ENCODE measurements at regions not wholly inside any gene's neighbourhood (a gene's known extent, or its start where the extent isn't known, plus 50 kb on each side); places are given as distances from the start of the nearest gene placed in this dataset.

- no peak overlapping the region for H3K27ac Mint-ChIP-seq
- Histone ChIP-seq H3K4me1 (ENCODE audit: insufficient read depth, low read length) (no peaks in the 10 kb centered on the region), H3K36me3 (ENCODE audit: insufficient read depth, low read length) (no peaks in the 10 kb centered on the region), H3K27me3 (ENCODE audit: control insufficient read depth in 1 of 2, insufficient read depth in 2 of 2, low read length in 2 of 2) (no peaks in the 10 kb centered on the region), H3K9me3 (ENCODE audit: control insufficient read depth in 1 of 2, insufficient read depth in 1 of 2, low read length in 2 of 2) (no peaks in the 10 kb centered on the region), H3K27ac (ENCODE audit: low read depth in 1 of 2, low read length in 2 of 2) (no peak overlapping the region), H3K4me3 (ENCODE audit: low read length) (no peak overlapping the region)
- H3K36me3 Mint-ChIP-seq (ENCODE audit: low read depth): no peaks in the 10 kb centered on the region
- H3K27me3 Mint-ChIP-seq: no peaks in the 10 kb centered on the region
- H3K4me1 Mint-ChIP-seq (ENCODE audit: low read depth): no peaks in the 10 kb centered on the region
- no peak for DNase-seq
- H3K4me3 Mint-ChIP-seq: no peak overlapping the region
- intact Hi-C loops (cut with DNase I, micrococcal nuclease): no loop called here
- ATAC-seq (ENCODE audit: poor library complexity): no peak
- no peak for TF ChIP-seq CTCF (IDR thresholded peaks at IDR 0.05)
- CTCF ChIA-PET: no interaction called here
- POLR2A ChIA-PET: no interaction called here
- H3K9me3 Mint-ChIP-seq: no peaks in the 10 kb centered on the region
These were observed 658.2 kb upstream of the LMCD1 start for GRCh38 chr3:7843441-7843840.

- Histone ChIP-seq H3K27me3 (ENCODE audit: control insufficient read depth in 1 of 2, insufficient read depth in 2 of 2, low read length in 2 of 2) (no peaks in the 10 kb centered on the region), H3K36me3 (ENCODE audit: insufficient read depth, low read length) (no peaks in the 10 kb centered on the region), H3K4me3 (ENCODE audit: low read length) (no peak overlapping the region), H3K4me1 (ENCODE audit: insufficient read depth, low read length) (no peaks in the 10 kb centered on the region), H3K27ac (ENCODE audit: low read depth in 1 of 2, low read length in 2 of 2) (no peak overlapping the region), H3K9me3 (ENCODE audit: control insufficient read depth in 1 of 2, insufficient read depth in 1 of 2, low read length in 2 of 2) (no peaks in the 10 kb centered on the region)
- H3K27ac Mint-ChIP-seq: no peak overlapping the region
- CTCF ChIA-PET: interaction anchor here (0.7 kb wide), 1 partner anchor 1597 kb away, joined by 3 read pairs; no protein-coding TSS in a partner anchor
- H3K4me3 Mint-ChIP-seq: no peak overlapping the region
- POLR2A ChIA-PET: no interaction called here
- no peak for TF ChIP-seq CTCF (IDR thresholded peaks at IDR 0.05)
- H3K9me3 Mint-ChIP-seq: no peaks in the 10 kb centered on the region
- intact Hi-C loops (cut with DNase I, micrococcal nuclease): no loop called here
- ATAC-seq (ENCODE audit: poor library complexity) (no peak), DNase-seq (no peak)
- H3K27me3 Mint-ChIP-seq: no peaks in the 10 kb centered on the region
- H3K4me1 Mint-ChIP-seq (ENCODE audit: low read depth): no peaks in the 10 kb centered on the region
- no peaks in the 10 kb centered on the region for H3K36me3 Mint-ChIP-seq (ENCODE audit: low read depth)
These were observed 654.6 kb upstream of the LMCD1 start for GRCh38 chr3:7847021-7847420.

- CTCF ChIA-PET: interaction anchor here (0.7 kb wide), 1 partner anchor 1597 kb away, joined by 3 read pairs; no protein-coding TSS in a partner anchor
- POLR2A ChIA-PET: no interaction called here
- intact Hi-C loops (cut with DNase I, micrococcal nuclease): no loop called here
- Mint-ChIP-seq H3K27ac (no peak overlapping the region), H3K4me1 (ENCODE audit: low read depth) (no peaks in the 10 kb centered on the region), H3K27me3 (no peaks in the 10 kb centered on the region), H3K4me3 (no peak overlapping the region), H3K9me3 (no peaks in the 10 kb centered on the region), H3K36me3 (ENCODE audit: low read depth) (no peaks in the 10 kb centered on the region)
- Histone ChIP-seq H3K4me3 (ENCODE audit: low read length) (no peak overlapping the region), H3K36me3 (ENCODE audit: insufficient read depth, low read length) (no peaks in the 10 kb centered on the region), H3K9me3 (ENCODE audit: control insufficient read depth in 1 of 2, insufficient read depth in 1 of 2, low read length in 2 of 2) (no peaks in the 10 kb centered on the region), H3K4me1 (ENCODE audit: insufficient read depth, low read length) (no peaks in the 10 kb centered on the region), H3K27me3 (ENCODE audit: control insufficient read depth in 1 of 2, insufficient read depth in 2 of 2, low read length in 2 of 2) (no peaks in the 10 kb centered on the region), H3K27ac (ENCODE audit: low read depth in 1 of 2, low read length in 2 of 2) (no peak overlapping the region)
- TF ChIP-seq CTCF (IDR thresholded peaks at IDR 0.05): no peak
- no peak for ATAC-seq (ENCODE audit: poor library complexity)
- no peak for DNase-seq
These were observed 654.1 kb upstream of the LMCD1 start for GRCh38 chr3:7847521-7847920.

Measured in CD4-positive, alpha-beta T cell (primary cell).